ENCODE measurements at regions not wholly inside any gene's neighbourhood (a gene's known extent, or its start where the extent isn't known, plus 50 kb on each side); places are given as distances from the start of the nearest gene placed in this dataset.

DNA sequence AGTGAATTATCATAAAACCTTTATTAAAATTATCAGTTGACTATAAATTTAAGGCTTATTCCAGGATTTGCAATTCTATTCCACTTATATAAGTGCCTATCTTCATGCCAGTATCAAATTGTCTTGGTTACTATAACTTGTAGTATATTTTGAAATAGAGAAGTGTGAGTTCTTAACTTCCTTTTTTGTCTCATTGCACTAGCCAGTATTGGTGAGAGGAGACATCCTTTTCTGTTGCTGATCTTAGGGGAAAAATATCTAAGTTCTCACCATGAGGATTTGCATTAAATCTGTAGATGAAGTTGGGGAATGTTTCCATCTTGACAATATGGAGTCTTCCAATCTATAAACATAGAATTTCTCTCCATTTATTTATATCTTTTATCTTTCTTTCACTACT, 104.2 kb upstream of the MKI67 start:
- TF ChIP-seq, protein P1, sequence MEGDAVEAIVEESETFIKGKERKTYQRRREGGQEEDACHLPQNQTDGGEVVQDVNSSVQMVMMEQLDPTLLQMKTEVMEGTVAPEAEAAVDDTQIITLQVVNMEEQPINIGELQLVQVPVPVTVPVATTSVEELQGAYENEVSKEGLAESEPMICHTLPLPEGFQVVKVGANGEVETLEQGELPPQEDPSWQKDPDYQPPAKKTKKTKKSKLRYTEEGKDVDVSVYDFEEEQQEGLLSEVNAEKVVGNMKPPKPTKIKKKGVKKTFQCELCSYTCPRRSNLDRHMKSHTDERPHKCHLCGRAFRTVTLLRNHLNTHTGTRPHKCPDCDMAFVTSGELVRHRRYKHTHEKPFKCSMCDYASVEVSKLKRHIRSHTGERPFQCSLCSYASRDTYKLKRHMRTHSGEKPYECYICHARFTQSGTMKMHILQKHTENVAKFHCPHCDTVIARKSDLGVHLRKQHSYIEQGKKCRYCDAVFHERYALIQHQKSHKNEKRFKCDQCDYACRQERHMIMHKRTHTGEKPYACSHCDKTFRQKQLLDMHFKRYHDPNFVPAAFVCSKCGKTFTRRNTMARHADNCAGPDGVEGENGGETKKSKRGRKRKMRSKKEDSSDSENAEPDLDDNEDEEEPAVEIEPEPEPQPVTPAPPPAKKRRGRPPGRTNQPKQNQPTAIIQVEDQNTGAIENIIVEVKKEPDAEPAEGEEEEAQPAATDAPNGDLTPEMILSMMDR (IDR thresholded peaks at IDR 0.05; ENCODE audit: poor library complexity), result no peak
- no peak for TF ChIP-seq EZH2phosphoT487 (IDR thresholded peaks at IDR 0.05; ENCODE audit: low read depth, severe bottlenecking, unreplicated experiment)
